GM21423 (cell line): ENCODE measurements at regions not wholly inside any gene's neighbourhood (a gene's known extent, or its start where the extent isn't known, plus 50 kb on each side); places are given as distances from the start of the nearest gene placed in this dataset.
"Not testable (repeated sequence)": the region's sequence is repeated elsewhere in the genome, so short reads cannot be mapped to it uniquely, and the experiment has no call there.

ENCODE experiments used
- ATAC-seq: cut with Tn5 transposase; IDR thresholded peaks from one replicate; pipeline ENCODE4 v1.9.1; 2021; ENCODE audit warnings: mild to moderate bottlenecking, moderate library complexity; ENCODE audit not compliant: unreplicated experiment

- no peak for ATAC-seq
Measured at GRCh38 chr6:122859676-122860075, 70.6 kb downstream of the SMPDL3A start.

- ATAC-seq = no peak
Measured at GRCh38 chr6:122861594-122861993, 72.5 kb downstream of the SMPDL3A start.

GRCh38 chr6:122868137-122868536 lies 79.1 kb downstream of the SMPDL3A start:
- ATAC-seq = no peak

GRCh38 chr6:122869437-122870024 lies 80.5 kb downstream of the SMPDL3A start:
- ATAC-seq = peak; percentile 79

GRCh38 chr6:122871079-122871478 lies 82.0 kb downstream of the SMPDL3A start:
- ATAC-seq = no peak

- no peak for ATAC-seq
Measured at GRCh38 chr6:122872311-122872710, 83.3 kb downstream of the SMPDL3A start.

GRCh38 chr6:122877302-122877701 lies 88.2 kb downstream of the SMPDL3A start:
- ATAC-seq = no peak

- no peak for ATAC-seq
Measured at GRCh38 chr6:122878796-122879195, 89.7 kb downstream of the SMPDL3A start.

GRCh38 chr6:122886481-122886880 lies 97.4 kb downstream of the SMPDL3A start:
- no peak for ATAC-seq

GRCh38 chr6:122887941-122888340 lies 98.9 kb downstream of the SMPDL3A start:
- no peak for ATAC-seq

GRCh38 chr6:122888680-122889079 lies 99.6 kb downstream of the SMPDL3A start:
- ATAC-seq = not testable (repeated sequence)

- no peak for ATAC-seq
Measured at GRCh38 chr6:122890250-122890649, 101.2 kb downstream of the SMPDL3A start.

- no peak for ATAC-seq
Measured at GRCh38 chr6:122894791-122895190, 101.2 kb upstream of the CLVS2 start.

- ATAC-seq = no peak
Measured at GRCh38 chr6:122902326-122902725, 93.7 kb upstream of the CLVS2 start.

GRCh38 chr6:122903266-122903915 lies 92.6 kb upstream of the CLVS2 start:
- no peak for ATAC-seq

GRCh38 chr6:122904166-122904565 lies 91.9 kb upstream of the CLVS2 start:
- no peak for ATAC-seq

- no peak for ATAC-seq
Measured at GRCh38 chr6:122913558-122913957, 82.5 kb upstream of the CLVS2 start.

- no peak for ATAC-seq
Measured at GRCh38 chr6:122918714-122919113, 77.3 kb upstream of the CLVS2 start.

GRCh38 chr6:122930252-122931180 lies 65.5 kb upstream of the CLVS2 start:
- ATAC-seq = no peak

- ATAC-seq = no peak
Measured at GRCh38 chr6:122931916-122932315, 64.1 kb upstream of the CLVS2 start.

GRCh38 chr6:122944936-122945335 lies 51.1 kb upstream of the CLVS2 start:
- not testable (repeated sequence) for ATAC-seq
